ENCODE measurements at regions not wholly inside any gene's neighbourhood (a gene's known extent, or its start where the extent isn't known, plus 50 kb on each side); places are given as distances from the start of the nearest gene placed in this dataset.
"Not testable (repeated sequence)": the region's sequence is repeated elsewhere in the genome, so short reads cannot be mapped to it uniquely, and the experiment has no call there.

DNA sequence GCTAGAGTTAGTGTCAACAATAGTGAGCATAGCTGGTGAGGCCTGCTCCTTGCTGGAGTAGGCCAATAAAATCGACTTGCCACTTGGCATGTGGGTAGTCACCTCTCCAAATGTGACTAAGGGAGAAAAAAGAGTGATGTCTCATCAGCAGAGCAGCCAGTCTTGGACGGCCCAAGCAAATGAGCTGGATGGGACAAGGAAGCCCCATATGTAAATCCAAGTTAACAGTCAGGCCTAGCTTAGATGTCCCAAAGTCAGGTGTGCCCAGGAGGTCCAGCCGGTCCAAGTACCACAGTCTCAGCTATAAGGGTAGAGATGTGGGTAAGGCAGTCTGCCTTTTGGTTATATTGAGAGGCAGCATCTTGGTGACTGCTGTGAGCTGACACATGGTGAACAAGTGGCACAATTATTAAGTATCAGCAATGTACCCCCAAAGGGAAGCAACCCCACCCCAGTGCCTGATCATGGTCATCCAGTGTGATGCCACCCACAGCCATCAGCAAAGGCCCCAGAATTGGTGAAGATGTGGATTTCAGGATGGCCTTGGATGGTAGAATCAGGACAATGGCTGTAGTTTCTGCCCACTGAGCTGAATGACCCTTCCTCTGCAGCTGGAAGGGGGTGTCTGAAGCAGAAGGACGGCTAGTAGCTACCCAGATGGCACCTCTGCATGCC lies 83.4 kb downstream of the TNFRSF13B start:
- DNase-seq (ENCODE audit: low spot score): no peak

GRCh38 chr17:16887523-16888095 lies 84.3 kb downstream of the TNFRSF13B start:
- DNase-seq (ENCODE audit: low spot score): no peak

DNA sequence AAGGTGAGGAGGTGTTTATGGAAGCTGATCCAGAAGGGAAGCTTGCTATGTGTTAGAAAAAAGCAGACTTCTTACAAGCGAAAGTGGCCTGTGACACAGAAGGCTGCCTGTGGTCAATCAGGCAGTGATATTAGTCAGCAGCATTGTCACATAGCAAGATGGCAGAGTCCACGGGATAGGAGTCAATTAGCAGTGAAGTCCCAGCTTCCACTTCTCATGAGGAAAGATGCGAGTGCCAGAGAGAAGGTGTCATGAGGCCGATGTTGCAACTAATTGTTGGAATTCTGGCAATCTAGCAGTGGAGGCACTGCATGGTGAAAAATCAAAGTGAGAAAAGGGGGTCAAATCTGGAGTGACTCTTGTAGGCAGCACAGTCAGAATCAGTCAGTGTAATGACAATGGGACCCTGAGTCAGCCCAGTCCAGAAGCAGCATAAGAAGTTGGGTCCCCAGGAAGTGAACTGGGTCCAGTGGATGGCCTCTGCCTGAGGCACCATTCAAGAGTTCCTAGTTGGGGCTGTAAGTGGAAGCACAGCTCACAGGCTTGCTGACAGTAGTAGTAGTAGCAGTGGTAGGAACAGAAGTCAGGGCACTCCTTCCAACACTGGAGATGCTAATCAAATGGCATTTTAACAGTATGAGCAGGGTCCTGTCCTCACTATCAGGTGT lies 85.1 kb downstream of the TNFRSF13B start:
- no peak for DNase-seq (ENCODE audit: low spot score)

DNA sequence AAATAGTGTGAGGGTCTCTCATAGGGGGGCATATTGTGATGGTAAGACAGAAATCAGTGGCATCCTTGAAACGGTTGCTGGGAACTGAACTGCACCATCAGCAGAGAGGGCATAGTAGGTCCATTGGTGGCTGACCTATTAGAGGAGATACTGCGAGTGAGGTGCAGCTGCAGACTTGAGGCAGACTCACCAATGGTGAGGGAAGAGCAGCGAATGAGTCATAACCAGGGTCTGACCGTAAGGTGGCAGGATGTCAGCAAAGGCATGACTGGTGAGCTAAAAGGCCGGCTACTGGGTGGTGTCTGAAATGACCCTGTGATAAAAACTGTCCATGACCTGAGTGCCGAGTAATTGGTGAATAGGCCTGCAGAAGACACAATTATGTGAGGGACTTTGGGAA lies 86.7 kb downstream of the TNFRSF13B start:
- not testable (repeated sequence) for DNase-seq (ENCODE audit: low spot score)

DNA sequence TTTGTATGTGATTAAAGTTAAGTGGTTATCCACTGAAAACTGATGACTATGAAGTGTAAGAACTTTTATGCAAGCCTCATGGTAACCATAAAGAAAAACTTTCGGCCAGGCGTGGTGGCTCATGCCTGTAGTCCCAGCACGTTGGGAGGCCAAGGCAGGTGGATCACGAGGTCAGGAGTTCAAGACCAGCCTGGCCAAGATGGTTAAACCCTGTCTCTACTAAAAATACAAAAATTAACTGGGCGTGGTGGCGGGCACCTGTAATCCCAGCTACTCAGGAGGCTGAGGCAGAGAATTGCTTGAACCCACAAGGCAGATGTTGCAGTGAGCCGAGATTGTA lies 89.0 kb downstream of the TNFRSF13B start:
- DNase-seq (ENCODE audit: low spot score): not testable (repeated sequence)

GRCh38 chr17:16882243-16882925 lies 89.5 kb downstream of the TNFRSF13B start:
- no peak for DNase-seq (ENCODE audit: low spot score)

- DNase-seq (ENCODE audit: low spot score): no peak
Observed at GRCh38 chr17:16881239-16881924, 90.5 kb downstream of the TNFRSF13B start.

- no peak for DNase-seq (ENCODE audit: low spot score)
Observed at GRCh38 chr17:16880843-16881230, 91.1 kb downstream of the TNFRSF13B start.

DNA sequence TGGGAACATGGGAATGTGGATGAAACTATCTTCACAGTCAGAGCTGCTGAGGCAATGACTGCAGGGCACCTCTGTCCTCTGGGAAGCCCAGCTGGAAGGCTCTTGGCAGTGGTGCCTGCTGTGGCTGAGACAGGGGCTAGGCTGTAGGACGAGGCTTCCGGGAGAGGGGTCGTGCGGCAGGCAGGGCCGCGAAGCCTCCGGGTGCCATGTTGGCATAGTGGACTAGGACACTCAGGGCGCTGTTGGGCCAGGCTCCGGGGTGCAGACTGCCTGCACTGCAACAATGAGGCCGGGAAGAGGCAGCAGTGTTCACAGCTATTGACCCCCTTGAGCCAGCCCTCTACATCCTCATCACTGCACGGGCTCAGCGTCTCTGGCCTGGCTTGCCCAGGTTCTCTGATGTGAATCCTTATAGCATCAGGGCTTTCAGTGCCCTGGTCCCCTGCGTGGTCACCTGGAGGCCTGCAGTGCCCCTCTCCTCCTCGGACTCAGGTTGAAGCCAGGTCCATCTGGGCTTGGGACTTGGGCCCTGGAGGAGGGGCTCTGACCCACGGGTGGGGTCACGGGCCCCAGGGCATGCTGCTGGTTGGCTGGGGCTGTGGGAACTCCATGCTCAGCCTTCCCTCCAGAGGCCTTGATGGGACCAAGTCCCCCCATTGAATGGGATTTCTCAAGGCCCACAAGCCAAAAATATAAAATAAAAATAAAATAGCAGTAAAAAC lies 91.6 kb downstream of the TNFRSF13B start:
- no peak for DNase-seq (ENCODE audit: low spot score)

GRCh38 chr17:16879686-16880085 lies 92.2 kb downstream of the TNFRSF13B start:
- no peak for DNase-seq (ENCODE audit: low spot score)

GRCh38 chr17:16878606-16879005 lies 93.3 kb downstream of the TNFRSF13B start:
- no peak for DNase-seq (ENCODE audit: low spot score)

- DNase-seq (ENCODE audit: low spot score): no peak
Observed at GRCh38 chr17:16878084-16878483, 93.8 kb downstream of the TNFRSF13B start.

DNA sequence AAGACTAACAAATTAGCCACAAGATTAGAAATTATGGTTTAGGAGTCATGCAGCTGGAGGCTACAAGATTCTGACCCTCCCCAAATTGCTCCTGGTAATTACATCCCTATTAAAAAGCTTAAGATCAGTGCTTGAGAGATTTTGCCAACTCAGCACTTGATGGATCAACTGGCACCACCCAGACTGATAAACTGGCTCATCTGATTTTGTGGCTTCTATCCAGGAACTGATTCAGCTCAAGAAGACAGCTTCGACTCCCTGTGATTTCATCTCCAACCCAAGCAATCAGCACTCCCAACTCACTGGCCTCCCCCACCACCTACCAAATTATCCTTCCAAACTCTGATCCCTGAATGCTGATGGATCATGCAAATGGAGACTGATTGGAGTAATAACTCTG lies 94.8 kb downstream of the TNFRSF13B start:
- no peak for DNase-seq (ENCODE audit: low spot score)

- DNase-seq (ENCODE audit: low spot score): no peak
Observed at GRCh38 chr17:16875662-16876061, 96.3 kb downstream of the TNFRSF13B start.

DNA sequence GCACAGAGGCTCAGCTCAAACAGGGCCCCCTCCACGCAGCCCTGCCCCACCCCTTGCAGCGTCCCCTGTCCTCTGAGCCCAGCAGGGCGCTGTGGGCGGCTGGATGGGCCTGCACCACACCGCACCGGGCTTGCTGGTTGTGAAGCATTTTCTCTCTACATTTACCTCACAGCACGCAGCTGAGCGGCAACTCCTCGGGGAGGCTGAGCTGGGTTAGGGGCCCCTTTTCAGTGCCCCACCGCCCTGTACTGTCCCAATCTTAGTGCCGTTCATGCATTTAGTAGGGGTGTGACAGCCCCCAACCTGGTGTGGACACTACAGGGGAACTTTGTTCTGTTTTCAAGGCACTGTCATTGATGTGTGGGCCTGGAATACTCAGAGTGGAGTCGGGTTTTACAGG lies 97.7 kb downstream of the TNFRSF13B start:
- DNase-seq (ENCODE audit: low spot score): not testable (repeated sequence)

GRCh38 chr17:16873174-16874035 lies 98.5 kb downstream of the TNFRSF13B start:
- DNase-seq (ENCODE audit: low spot score): peak; percentile 18

- no peak for DNase-seq (ENCODE audit: low spot score)
Observed at GRCh38 chr17:16872351-16873173, 99.4 kb downstream of the TNFRSF13B start.

- not testable (repeated sequence) for DNase-seq (ENCODE audit: low spot score)
Observed at GRCh38 chr17:16871446-16872190, 100.3 kb downstream of the TNFRSF13B start.
